IMR-90 (cell line): ENCODE measurements at regions not wholly inside any gene's neighbourhood (a gene's known extent, or its start where the extent isn't known, plus 50 kb on each side); places are given as distances from the start of the nearest gene placed in this dataset.

ENCODE experiments used
- ATAC-seq: fragments of 200-7000 bp; cut with Tn5 transposase; 2 replicates; pipeline ENCODE4 v1.9.1; 2020; ENCODE audit warnings: low read depth, mild to moderate bottlenecking, moderate library complexity
- BruUV-seq: library from RNA; stranded (reverse); fragments of 400-500 nt; replicated peaks from 2 replicates; lab custom pipeline; 2021; lab: Mats Ljungman, UMichigan
- CTCF ChIA-PET: fragments of 300-600 bp; formaldehyde crosslinking; extraction: SDS; loops from one replicate; lab custom pipeline; 2021; ENCODE audit warnings: antibody characterized with exemption; lab: Yijun Ruan, JAX
- POLR2A ChIA-PET: fragments of 300-600 bp; sonication (Branson Sonifier 250); formaldehyde crosslinking; loops from one replicate; lab custom pipeline; 2022; ENCODE audit warnings: antibody characterized with exemption; ENCODE audit not compliant: unreplicated experiment; lab: Charles Lee
- DNase-seq: peaks from one replicate; pipeline ENCODE4 v3.0.0; 2013
- H2AFZ ChIP-seq: replicated peaks from 2 replicates; pipeline ENCODE3; 2013; ENCODE audit warnings: low read length, mild to moderate bottlenecking; ENCODE audit not compliant: poor library complexity
- H2AK5ac ChIP-seq: 2 replicates; pipeline ENCODE4 v1.6.1; 2013; ENCODE audit warnings: low read depth, low read length, inconsistent platforms
- H2AK9ac ChIP-seq: replicated peaks from 2 replicates; pipeline ENCODE3; 2013; ENCODE audit warnings: mild to moderate bottlenecking, low read depth, low read length, moderate library complexity; ENCODE audit not compliant: poor library complexity
- H2BK120ac ChIP-seq: 2 replicates; pipeline ENCODE4 v1.6.1; 2013; ENCODE audit warnings: low read depth, low read length, inconsistent platforms
- H2BK15ac ChIP-seq: 3 replicates; pipeline ENCODE4 v1.6.1; 2013; ENCODE audit warnings: low read depth, low read length, inconsistent platforms
- H2BK20ac ChIP-seq: 2 replicates; pipeline ENCODE4 v1.6.1; 2013; ENCODE audit warnings: low read depth, mild to moderate bottlenecking, inconsistent platforms, low read length, moderate library complexity
- H2BK5ac ChIP-seq: 2 replicates; pipeline ENCODE4 v1.6.1; 2013; ENCODE audit warnings: mild to moderate bottlenecking, low read depth, low read length, inconsistent platforms; ENCODE audit not compliant: poor library complexity, severe bottlenecking
- H3K14ac ChIP-seq: replicated peaks from 2 replicates; pipeline ENCODE4 v1.6.1; 2013; ENCODE audit warnings: low read depth, low read length, inconsistent platforms
- H3K18ac ChIP-seq: 2 replicates; pipeline ENCODE4 v1.6.1; 2013; ENCODE audit warnings: low read depth, low read length, control low read depth
- H3K23ac ChIP-seq: 2 replicates; pipeline ENCODE4 v1.6.1; 2013; ENCODE audit warnings: low read depth, low read length, inconsistent platforms
- H3K27ac ChIP-seq: 2 replicates; pipeline ENCODE4 v1.5.1; 2013; ENCODE audit warnings: mild to moderate bottlenecking, control low read depth, low read length; ENCODE audit not compliant: insufficient read depth
- H3K27me3 ChIP-seq: 2 replicates; pipeline ENCODE4 v1.6.1; 2013; ENCODE audit warnings: low read length; ENCODE audit not compliant: control insufficient read depth, insufficient read depth
- H3K36me3 ChIP-seq: 2 replicates; pipeline ENCODE4 v1.6.1; 2013; ENCODE audit warnings: low read length, mixed read lengths; ENCODE audit not compliant: control insufficient read depth, insufficient read depth
- H3K4ac ChIP-seq: 2 replicates; pipeline ENCODE4 v1.6.1; 2013; ENCODE audit warnings: low read depth, low read length, inconsistent platforms
- H3K4me1 ChIP-seq: 2 replicates; pipeline ENCODE4 v1.6.1; 2013; ENCODE audit warnings: low read length, mixed read lengths; ENCODE audit not compliant: control insufficient read depth, insufficient read depth
- H3K4me2 ChIP-seq: 2 replicates; pipeline ENCODE4 v1.6.1; 2013; ENCODE audit warnings: low read depth, mild to moderate bottlenecking, control low read depth, low read length, moderate library complexity
- H3K4me3 ChIP-seq: 2 replicates; pipeline ENCODE4 v1.5.1; 2013; ENCODE audit warnings: low read depth, mild to moderate bottlenecking, control low read depth, low read length, moderate library complexity; ENCODE audit not compliant: insufficient read depth
- H3K56ac ChIP-seq: 2 replicates; pipeline ENCODE4 v1.6.1; 2013; ENCODE audit warnings: low read length, inconsistent platforms; ENCODE audit not compliant: insufficient read depth; ENCODE audit errors: extremely low read depth
- H3K79me1 ChIP-seq, 2 experiments: 2 replicates each; pipeline ENCODE4 v1.6.1; 2013; ENCODE audit warnings: low read length in 2 of 2, inconsistent platforms in 1 of 2, low read depth in 1 of 2
- H3K9ac ChIP-seq: 2 replicates; pipeline ENCODE4 v1.6.1; 2013; ENCODE audit warnings: low read depth, low read length, control low read depth
- H3K9me1 ChIP-seq: 2 replicates; pipeline ENCODE4 v1.6.1; 2013; ENCODE audit warnings: low read length, inconsistent platforms; ENCODE audit not compliant: insufficient read depth
- H3K9me3 ChIP-seq: 2 replicates; pipeline ENCODE4 v1.6.1; 2013; ENCODE audit warnings: low read length; ENCODE audit not compliant: control insufficient read depth, insufficient read depth
- H4K20me1 ChIP-seq: 2 replicates; pipeline ENCODE4 v1.6.1; 2013; ENCODE audit warnings: low read length, inconsistent platforms; ENCODE audit not compliant: insufficient read depth
- H4K5ac ChIP-seq: 2 replicates; pipeline ENCODE4 v1.6.1; 2013; ENCODE audit warnings: mild to moderate bottlenecking, low read depth, low read length, control low read depth
- H4K8ac ChIP-seq, 2 experiments: 2 replicates each; pipeline ENCODE4 v1.6.1; 2013; ENCODE audit warnings: low read depth in 2 of 2, low read length in 2 of 2, control low read depth in 1 of 2, inconsistent platforms in 1 of 2
- H4K91ac ChIP-seq: 2 replicates; pipeline ENCODE4 v1.6.1; 2013; ENCODE audit warnings: low read depth, low read length, inconsistent platforms; ENCODE audit not compliant: insufficient read depth
- BHLHE40 ChIP-seq: fragments of 150-350 bp; IDR thresholded peaks from 2 replicates; pipeline ENCODE4 v1.6.1; 2016; ENCODE audit warnings: mild to moderate bottlenecking, low read depth, low read length
- CEBPB ChIP-seq: IDR thresholded peaks from 2 replicates; pipeline ENCODE4 v1.6.1; 2012; ENCODE audit warnings: low read depth, low read length, improper control_type of control experiment
- CHD1 ChIP-seq: IDR thresholded peaks from 2 replicates; pipeline ENCODE4 v1.6.1; 2012; ENCODE audit warnings: low read depth, low read length, improper control_type of control experiment
- FOS ChIP-seq: fragments of 150-350 bp; IDR thresholded peaks from 2 replicates; pipeline ENCODE4 v1.6.1; 2016; ENCODE audit warnings: low read depth, low read length
- MAZ ChIP-seq: IDR thresholded peaks from 2 replicates; pipeline ENCODE4 v1.6.1; 2012; ENCODE audit warnings: low read depth, mild to moderate bottlenecking, low read length, improper control_type of control experiment, moderate library complexity, borderline replicate concordance
- MXI1 ChIP-seq: IDR thresholded peaks from 2 replicates; pipeline ENCODE4 v1.6.1; 2012; ENCODE audit warnings: low read depth, mild to moderate bottlenecking, low read length, moderate library complexity, borderline replicate concordance
- NFE2L2 ChIP-seq: fragments of 150-350 bp; IDR thresholded peaks from 2 replicates; pipeline ENCODE4 v1.6.1; 2016; ENCODE audit warnings: low read depth, mild to moderate bottlenecking, low read length
- POLR2A ChIP-seq: IDR thresholded peaks from 2 replicates; pipeline ENCODE4 v1.6.1; 2012; ENCODE audit warnings: mild to moderate bottlenecking, low read depth, low read length
- RAD21 ChIP-seq: IDR thresholded peaks from 2 replicates; pipeline ENCODE4 v1.6.1; 2012; ENCODE audit warnings: low read length, improper control_type of control experiment
- RCOR1 ChIP-seq: IDR thresholded peaks from 2 replicates; pipeline ENCODE4 v1.6.1; 2012; ENCODE audit warnings: mild to moderate bottlenecking, low read length, improper control_type of control experiment; ENCODE audit not compliant: insufficient replicate concordance
- RFX5 ChIP-seq: IDR thresholded peaks from 2 replicates; pipeline ENCODE4 v1.8.0; 2012; ENCODE audit warnings: low read depth, mild to moderate bottlenecking, low read length, moderate library complexity
- SMC3 ChIP-seq: fragments of 150-350 bp; IDR thresholded peaks from 2 replicates; pipeline ENCODE4 v1.6.1; 2016; ENCODE audit warnings: low read depth, mild to moderate bottlenecking, antibody characterized with exemption, low read length, moderate library complexity
- WGBS, 2 experiments: methylation state at CpG; one replicate each; pipeline versions ENCODE4 v1.1.5 to v1.1.7; 2013; ENCODE audit warnings: missing lambda C conversion rate in 2 of 2; ENCODE audit not compliant: insufficient read length in 1 of 2; ENCODE audit errors: extremely low coverage in 2 of 2; 5-methylcytosine and 5-hydroxymethylcytosine counted together
- dilution Hi-C: fragments of 300-500 bp; cut with HindIII; formaldehyde crosslinking; loops from one replicate; pipeline ENCODE4 v1.14.3; 2018; ENCODE audit warnings: low sequenced_read_pairs; ENCODE audit not compliant: unreplicated experiment
- in situ Hi-C: fragments of 300-500 bp; cut with MboI; formaldehyde crosslinking; loops from 3 replicates; pipeline ENCODE4 v1.14.3; 2019; ENCODE audit warnings: low sequenced_read_pairs, inconsistent platforms, mixed read lengths
- intact Hi-C: fragments of 100-400 bp; cut with micrococcal nuclease; formaldehyde crosslinking; loops from 2 replicates; pipeline ENCODE4 v1.10.0; 2022
- TF ChIP-seq, protein P1 (sequence below): conservative IDR thresholded peaks from 2 replicates; pipeline ENCODE4 v1.5.1; 2012; ENCODE audit warnings: mild to moderate bottlenecking, low read depth, low read length, improper control_type of control experiment
- TF ChIP-seq, protein P2 (sequence below): fragments of 150-350 bp; IDR thresholded peaks from 2 replicates; pipeline ENCODE4 v1.6.1; 2016; ENCODE audit warnings: low read depth, mild to moderate bottlenecking, low read length, moderate library complexity, borderline replicate concordance
- TF ChIP-seq, protein P3 (sequence below): fragments of 150-350 bp; IDR thresholded peaks from 2 replicates; pipeline ENCODE4 v1.6.1; 2017; ENCODE audit warnings: mild to moderate bottlenecking, antibody characterized with exemption, low read length, low read depth

DNA sequence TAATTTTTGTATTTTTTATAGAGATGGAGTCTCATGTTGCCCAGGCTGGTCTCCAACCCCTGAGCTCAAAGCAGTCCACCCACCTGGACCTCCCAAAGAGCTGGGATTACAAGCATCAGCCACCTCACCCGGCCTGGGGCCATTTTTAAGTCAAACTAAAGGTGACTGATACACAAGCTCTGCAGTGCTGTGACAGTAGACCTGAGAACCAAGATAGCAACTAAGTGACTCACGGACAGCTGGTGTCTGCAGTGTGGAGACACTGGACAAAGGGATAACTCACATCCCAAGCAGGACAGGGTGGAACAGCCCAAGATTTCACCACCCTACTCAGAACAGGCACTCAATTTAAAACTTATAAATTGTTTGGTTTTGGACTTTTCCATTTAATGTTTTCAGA, 402.5 kb downstream of the CD83 start:
- Histone ChIP-seq H3K4me3 (no peak overlapping the region), H2AK5ac (no peak overlapping the region), H3K4me1 (peaks cover 4% of the 10 kb centered on the region; the same call in 1 of the 2 replicates), H3K56ac (no peak overlapping the region), H3K4me2 (no peak overlapping the region), H3K79me1 (no peaks in the 10 kb centered on the region), H2AFZ (no peak overlapping the region), H3K9me1 (no peaks in the 10 kb centered on the region; the same call in 1 of the 2 replicates), H4K20me1 (no peaks in the 10 kb centered on the region), H3K27ac (no peak overlapping the region), H3K23ac (no peak overlapping the region), H2AK9ac (no peak overlapping the region), H3K14ac (no peak overlapping the region; the same call in 1 of the 2 replicates), H4K5ac (no peak overlapping the region), H4K91ac (no peak overlapping the region), H3K9ac (no peak overlapping the region), H2BK120ac (no peak overlapping the region), H3K27me3 (no peaks in the 10 kb centered on the region), H3K9me3 (no peaks in the 10 kb centered on the region), H3K18ac (no peak overlapping the region), H2BK15ac (no peak overlapping the region), H2BK20ac (no peak overlapping the region), H4K8ac (no peak overlapping the region), H3K36me3 (no peaks in the 10 kb centered on the region), H3K4ac (no peak overlapping the region), H2BK5ac (no peak overlapping the region)
- POLR2A ChIA-PET, result no interaction called here
- CTCF ChIA-PET, result no interaction called here
- BruUV-seq, result no TSS peak
- intact Hi-C loops (no loop called here), dilution Hi-C loops (no loop called here), in situ Hi-C loops (no loop called here)
- TF ChIP-seq NFE2L2 (no peak), RCOR1 (no peak), BHLHE40 (no peak), RFX5 (no peak), MXI1 (no peak), MAZ (no peak), CHD1 (no peak), RAD21 (no peak), CEBPB (no peak), POLR2A (no peak), SMC3 (no peak), FOS (no peak)
- TF ChIP-seq, protein P1, sequence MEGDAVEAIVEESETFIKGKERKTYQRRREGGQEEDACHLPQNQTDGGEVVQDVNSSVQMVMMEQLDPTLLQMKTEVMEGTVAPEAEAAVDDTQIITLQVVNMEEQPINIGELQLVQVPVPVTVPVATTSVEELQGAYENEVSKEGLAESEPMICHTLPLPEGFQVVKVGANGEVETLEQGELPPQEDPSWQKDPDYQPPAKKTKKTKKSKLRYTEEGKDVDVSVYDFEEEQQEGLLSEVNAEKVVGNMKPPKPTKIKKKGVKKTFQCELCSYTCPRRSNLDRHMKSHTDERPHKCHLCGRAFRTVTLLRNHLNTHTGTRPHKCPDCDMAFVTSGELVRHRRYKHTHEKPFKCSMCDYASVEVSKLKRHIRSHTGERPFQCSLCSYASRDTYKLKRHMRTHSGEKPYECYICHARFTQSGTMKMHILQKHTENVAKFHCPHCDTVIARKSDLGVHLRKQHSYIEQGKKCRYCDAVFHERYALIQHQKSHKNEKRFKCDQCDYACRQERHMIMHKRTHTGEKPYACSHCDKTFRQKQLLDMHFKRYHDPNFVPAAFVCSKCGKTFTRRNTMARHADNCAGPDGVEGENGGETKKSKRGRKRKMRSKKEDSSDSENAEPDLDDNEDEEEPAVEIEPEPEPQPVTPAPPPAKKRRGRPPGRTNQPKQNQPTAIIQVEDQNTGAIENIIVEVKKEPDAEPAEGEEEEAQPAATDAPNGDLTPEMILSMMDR, result no peak
- TF ChIP-seq, protein P2, sequence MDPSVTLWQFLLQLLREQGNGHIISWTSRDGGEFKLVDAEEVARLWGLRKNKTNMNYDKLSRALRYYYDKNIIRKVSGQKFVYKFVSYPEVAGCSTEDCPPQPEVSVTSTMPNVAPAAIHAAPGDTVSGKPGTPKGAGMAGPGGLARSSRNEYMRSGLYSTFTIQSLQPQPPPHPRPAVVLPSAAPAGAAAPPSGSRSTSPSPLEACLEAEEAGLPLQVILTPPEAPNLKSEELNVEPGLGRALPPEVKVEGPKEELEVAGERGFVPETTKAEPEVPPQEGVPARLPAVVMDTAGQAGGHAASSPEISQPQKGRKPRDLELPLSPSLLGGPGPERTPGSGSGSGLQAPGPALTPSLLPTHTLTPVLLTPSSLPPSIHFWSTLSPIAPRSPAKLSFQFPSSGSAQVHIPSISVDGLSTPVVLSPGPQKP, result no peak
- TF ChIP-seq, protein P3, sequence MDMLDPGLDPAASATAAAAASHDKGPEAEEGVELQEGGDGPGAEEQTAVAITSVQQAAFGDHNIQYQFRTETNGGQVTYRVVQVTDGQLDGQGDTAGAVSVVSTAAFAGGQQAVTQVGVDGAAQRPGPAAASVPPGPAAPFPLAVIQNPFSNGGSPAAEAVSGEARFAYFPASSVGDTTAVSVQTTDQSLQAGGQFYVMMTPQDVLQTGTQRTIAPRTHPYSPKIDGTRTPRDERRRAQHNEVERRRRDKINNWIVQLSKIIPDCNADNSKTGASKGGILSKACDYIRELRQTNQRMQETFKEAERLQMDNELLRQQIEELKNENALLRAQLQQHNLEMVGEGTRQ, result no peak
- ATAC-seq (no peak), DNase-seq (peak; percentile 38)
- 100% methylated on average over 1 of the region's 2 CpGs; no CpG with 5 or more reads in 1 of the 2 experiments for WGBS, 2 experiments
